GM12891 (cell line): ENCODE measurements at regions not wholly inside any gene's neighbourhood (a gene's known extent, or its start where the extent isn't known, plus 50 kb on each side); places are given as distances from the start of the nearest gene placed in this dataset.

ENCODE experiments used
- POLR2A ChIP-seq: IDR thresholded peaks from 2 replicates; pipeline ENCODE4 v1.6.1; 2011; ENCODE audit warnings: low read depth, low read length, control low read depth
- POU2F2 ChIP-seq: IDR thresholded peaks from 2 replicates; pipeline ENCODE4 v1.6.1; 2011; ENCODE audit warnings: low read depth, mild to moderate bottlenecking, control low read depth, low read length, moderate library complexity

DNA sequence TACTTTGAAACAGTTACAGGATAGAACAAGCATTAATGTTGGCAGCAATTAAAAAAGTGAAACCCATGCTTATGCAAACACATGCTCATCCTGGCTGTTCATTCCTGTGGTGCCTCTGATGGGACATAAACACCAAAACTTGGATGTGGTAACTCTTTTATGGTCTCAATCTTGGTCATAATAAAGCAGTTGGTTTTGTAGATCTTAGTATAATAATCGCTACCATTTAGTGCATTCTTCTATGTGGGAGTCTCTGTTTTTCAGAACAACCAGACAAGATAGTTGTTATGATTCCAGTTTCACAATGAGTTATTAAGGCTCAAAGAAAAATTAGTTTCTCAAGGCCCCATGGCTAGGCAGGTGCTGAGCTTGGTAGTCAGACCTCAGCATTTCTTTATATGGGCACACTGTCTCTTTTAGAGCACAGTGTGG is 184.0 kb downstream of the UTRN start:
- no peak for TF ChIP-seq POLR2A
- no peak for TF ChIP-seq POU2F2
